ENCODE measurements at regions not wholly inside any gene's neighbourhood (a gene's known extent, or its start where the extent isn't known, plus 50 kb on each side); places are given as distances from the start of the nearest gene placed in this dataset.

DNA sequence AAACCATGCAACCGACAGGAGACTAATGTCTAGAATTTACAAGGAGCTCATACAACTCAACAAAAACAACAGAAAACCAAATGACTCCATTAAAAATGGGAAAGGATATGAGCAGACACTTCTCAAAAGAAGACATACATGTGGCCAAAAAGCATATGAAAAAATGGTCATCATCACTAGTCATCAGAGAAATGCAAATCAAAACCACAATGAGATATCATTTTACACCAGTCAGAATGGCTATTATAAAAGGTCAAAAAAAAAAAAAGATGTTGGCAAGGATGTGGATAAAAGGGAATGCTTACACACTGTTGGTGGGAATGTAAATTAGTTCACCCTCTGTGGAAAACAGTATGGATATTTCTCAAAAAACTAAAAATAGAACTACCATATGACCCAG lies 50.5 kb upstream of the CHRDL1 start:
- Histone ChIP-seq H3K27ac (ENCODE audit: control insufficient read depth, insufficient read depth) (no peak overlapping the region), H4K20me1 (ENCODE audit: control insufficient read depth, insufficient read depth) (no peaks in the 10 kb centered on the region), H2AFZ (ENCODE audit: control insufficient read depth, low read depth, low read length) (no peak overlapping the region), H3K4me3 (no peak overlapping the region), H3K4me2 (ENCODE audit: control insufficient read depth, insufficient read depth) (no peak overlapping the region), H3K9me3 (replicated peaks; ENCODE audit: control insufficient read depth, insufficient read depth, low read length) (no peaks in the 10 kb centered on the region), H3K9ac (ENCODE audit: control insufficient read depth, insufficient read depth, low read length) (no peak overlapping the region), H3K4me1 (ENCODE audit: control insufficient read depth, insufficient read depth, low read length) (no peaks in the 10 kb centered on the region), H3K36me3 (ENCODE audit: control insufficient read depth in 2 of 2, insufficient read depth in 2 of 2, low read length in 1 of 2) (no peaks in the 10 kb centered on the region), H3K79me2 (ENCODE audit: control insufficient read depth, insufficient read depth, low read length) (no peaks in the 10 kb centered on the region), H3K27me3 (replicated peaks in 1 of 2; ENCODE audit: control insufficient read depth in 2 of 2, insufficient read depth in 2 of 2, low read length in 1 of 2) (no peaks in the 10 kb centered on the region)
- CTCF ChIA-PET: interaction anchor here (1.6 to 5.1 kb wide), 5 partner anchors 381 to 440 kb away, joined by 4 to 73 read pairs (median 10); no protein-coding TSS in a partner anchor
- TF ChIP-seq EGR1 (IDR thresholded peaks at IDR 0.05; ENCODE audit: borderline replicate concordance in 1 of 2, low read depth in 2 of 2, low read length in 2 of 2) (no peak), RB1 (IDR thresholded peaks at IDR 0.05; ENCODE audit: borderline replicate concordance) (no peak)
- FAIRE-seq: no peak
- no TSS peak for BruUV-seq (replicated peaks)
- intact Hi-C loops (cut with micrococcal nuclease; ENCODE audit: unreplicated experiment) (loop anchor here (10.0 kb wide), 1 partner anchor 261 kb away; no protein-coding TSS in a partner anchor), in situ Hi-C loops (cut with MboI) (loop anchor here (5.0 kb wide), 2 partner anchors 394 to 689 kb away; no protein-coding TSS in a partner anchor)
- no peak for DNase-seq (ENCODE audit: low read depth, low spot score)
- RAD21 ChIA-PET (ENCODE audit: unreplicated experiment): interaction anchor here (2.3 kb wide), 1 partner anchor 396 kb away, joined by 19 read pairs; no protein-coding TSS in a partner anchor
- ATAC-seq: no peak
- POLR2A ChIA-PET: no interaction called here
- 0% methylated on average over 1 of the region's 1 CpG for WGBS (ENCODE audit: insufficient coverage, insufficient replicate concordance, low lambda C conversion rate, missing lambda C conversion rate)
- SMC1A ChIA-PET (ENCODE audit: uncharacterized antibody, unreplicated experiment): interaction anchor here (0.5 to 2.2 kb wide), 4 partner anchors 8 to 431 kb away, joined by 3 to 7 read pairs (median 4); no protein-coding TSS in a partner anchor
